Type B pancreatic cell (in vitro differentiated cells): ENCODE measurements at regions not wholly inside any gene's neighbourhood (a gene's known extent, or its start where the extent isn't known, plus 50 kb on each side); places are given as distances from the start of the nearest gene placed in this dataset.

Experiments
- DNase-seq: peaks from one replicate; pipeline ENCODE4 v3.0.0; 2021; ENCODE audit warnings: mixed read lengths; ENCODE audit not compliant: unreplicated experiment; ENCODE audit errors: extremely low spot score
- H3K27ac Mint-ChIP-seq: 2 replicates; pipeline ENCODE4 v1.8.0; 2021; ENCODE audit warnings: mild to moderate bottlenecking, mixed read lengths
- H3K27me3 Mint-ChIP-seq: 2 replicates; pipeline ENCODE4 v1.8.0; 2021; ENCODE audit warnings: mixed read lengths
- H3K36me3 Mint-ChIP-seq: 2 replicates; pipeline ENCODE4 v1.8.0; 2021; ENCODE audit warnings: mixed read lengths
- H3K4me1 Mint-ChIP-seq: one replicate; pipeline ENCODE4 v1.8.0; 2021; ENCODE audit warnings: mixed read lengths; ENCODE audit not compliant: unreplicated experiment
- H3K4me3 Mint-ChIP-seq: 2 replicates; pipeline ENCODE4 v1.8.0; 2021; ENCODE audit warnings: mild to moderate bottlenecking, mixed read lengths
- H3K9me3 Mint-ChIP-seq: 2 replicates; pipeline ENCODE4 v1.8.0; 2021; ENCODE audit warnings: mixed read lengths
- CTCF ChIP-seq: fragments of 200-600 bp; sonication (generic); conservative IDR thresholded peaks from 2 replicates; pipeline ENCODE4 v1.5.0; 2021; ENCODE audit warnings: antibody characterized with exemption, mild to moderate bottlenecking

- Mint-ChIP-seq H3K27ac (no peak overlapping the region), H3K27me3 (no peaks in the 10 kb centered on the region), H3K9me3 (peaks cover 10% of the 10 kb centered on the region), H3K4me1 (peaks cover 35% of the 10 kb centered on the region), H3K36me3 (no peaks in the 10 kb centered on the region), H3K4me3 (no peak overlapping the region)
- peak; percentile 77 for TF ChIP-seq CTCF
- no peak for DNase-seq
Measured at GRCh38 chr3:182490596-182491491, 302.5 kb upstream of the ATP11B start.

GRCh38 chr3:182491577-182491976 is 301.7 kb upstream of the ATP11B start:
- Mint-ChIP-seq H3K4me3 (no peak overlapping the region), H3K9me3 (peaks cover 10% of the 10 kb centered on the region), H3K36me3 (no peaks in the 10 kb centered on the region), H3K4me1 (peaks cover 28% of the 10 kb centered on the region), H3K27ac (peak overlapping the region; percentile 46), H3K27me3 (no peaks in the 10 kb centered on the region)
- DNase-seq: no peak
- no peak for TF ChIP-seq CTCF

GRCh38 chr3:182492536-182492935 is 300.8 kb upstream of the ATP11B start:
- no peak for DNase-seq
- Mint-ChIP-seq H3K27ac (no peak overlapping the region), H3K27me3 (no peaks in the 10 kb centered on the region), H3K36me3 (no peaks in the 10 kb centered on the region), H3K9me3 (peaks cover 10% of the 10 kb centered on the region), H3K4me3 (no peak overlapping the region), H3K4me1 (peaks cover 20% of the 10 kb centered on the region)
- no peak for TF ChIP-seq CTCF

GRCh38 chr3:182500289-182500688 is 293.0 kb upstream of the ATP11B start:
- DNase-seq: no peak
- Mint-ChIP-seq H3K9me3 (peaks cover 1% of the 10 kb centered on the region), H3K4me1 (peaks cover 18% of the 10 kb centered on the region), H3K27me3 (no peaks in the 10 kb centered on the region), H3K4me3 (no peak overlapping the region), H3K27ac (no peak overlapping the region), H3K36me3 (no peaks in the 10 kb centered on the region)
- no peak for TF ChIP-seq CTCF

GRCh38 chr3:182501856-182502255 is 291.4 kb upstream of the ATP11B start:
- no peak overlapping the region for H3K4me3 Mint-ChIP-seq
- H3K36me3 Mint-ChIP-seq: no peaks in the 10 kb centered on the region
- peak overlapping the region; percentile 18 for H3K27ac Mint-ChIP-seq

More at GRCh38 chr3:182501856-182502255, 291.4 kb upstream of the ATP11B start:
- H3K27me3 Mint-ChIP-seq: no peaks in the 10 kb centered on the region
- no peak for TF ChIP-seq CTCF
- no peak for DNase-seq
- H3K4me1 Mint-ChIP-seq: peaks cover 18% of the 10 kb centered on the region
- H3K9me3 Mint-ChIP-seq: no peaks in the 10 kb centered on the region
